ENCODE measurements at regions not wholly inside any gene's neighbourhood (a gene's known extent, or its start where the extent isn't known, plus 50 kb on each side); places are given as distances from the start of the nearest gene placed in this dataset.

GRCh38 chr1:104435255-104435654, 685.6 kb downstream of the AMY1C start:
- no peak overlapping the region for H2AK5ac ChIP-seq (ENCODE audit: low read length)
- H3K9ac ChIP-seq (ENCODE audit: low read length) = no peak overlapping the region
- H3K9me3 ChIP-seq (ENCODE audit: insufficient read depth, low read depth, low read length) = no peaks in the 10 kb centered on the region
- H4K8ac ChIP-seq (ENCODE audit: low read depth, low read length) = no peak overlapping the region
- no peak overlapping the region for H3K4ac ChIP-seq (ENCODE audit: low read depth, low read length)
- no peak overlapping the region for H3K27ac ChIP-seq (ENCODE audit: low read depth, low read length)
- H3K36me3 ChIP-seq (ENCODE audit: control insufficient read depth in 1 of 2, insufficient read depth in 2 of 2, low read length in 2 of 2) = no peaks in the 10 kb centered on the region
- H3K23ac ChIP-seq (ENCODE audit: low read length) = no peak overlapping the region
- no peak overlapping the region for H3K4me3 ChIP-seq (ENCODE audit: low read depth, low read length)
- no peaks in the 10 kb centered on the region for H3K4me1 ChIP-seq (ENCODE audit: control insufficient read depth in 1 of 2, insufficient read depth in 2 of 2, low read length in 2 of 2)
- H3K18ac ChIP-seq (ENCODE audit: low read length) = no peak overlapping the region
- H3K14ac ChIP-seq (ENCODE audit: low read length) = no peak overlapping the region
- no peaks in the 10 kb centered on the region for H3K79me1 ChIP-seq (ENCODE audit: low read length)
- no peaks in the 10 kb centered on the region for H3K27me3 ChIP-seq (ENCODE audit: insufficient read depth, low read length)
- no peak overlapping the region for H2BK12ac ChIP-seq (ENCODE audit: low read length)
- H2AFZ ChIP-seq (ENCODE audit: insufficient read depth, low read length, poor library complexity) = no peak overlapping the region
- WGBS (ENCODE audit: extremely low coverage, insufficient coverage, insufficient read length) = no CpG with 5 or more reads among the region's 4 CpGs
- no peak for DNase-seq
- H4K91ac ChIP-seq (ENCODE audit: low read depth, low read length) = no peak overlapping the region
- H3K79me2 ChIP-seq (ENCODE audit: control insufficient read depth, insufficient read depth, low read length, poor library complexity) = no peaks in the 10 kb centered on the region
- H2BK5ac ChIP-seq (ENCODE audit: low read depth, low read length, poor library complexity) = no peak overlapping the region
- H3K4me2 ChIP-seq (ENCODE audit: low read length) = no peak overlapping the region
- H4K12ac ChIP-seq (ENCODE audit: low read depth, low read length) = no peak overlapping the region
- no peak overlapping the region for H2BK120ac ChIP-seq (ENCODE audit: insufficient read depth, low read length, poor library complexity)

GRCh38 chr1:104440011-104440410, 690.3 kb downstream of the AMY1C start:
- WGBS (ENCODE audit: extremely low coverage, insufficient coverage, insufficient read length) = no CpG with 5 or more reads among the region's 1 CpG
- H3K36me3 ChIP-seq (ENCODE audit: control insufficient read depth in 1 of 2, insufficient read depth in 2 of 2, low read length in 2 of 2) = no peaks in the 10 kb centered on the region

GRCh38 chr1:104456724-104457123, 707.0 kb downstream of the AMY1C start:
- H3K18ac ChIP-seq (ENCODE audit: low read length) = no peak overlapping the region
- H3K4ac ChIP-seq (ENCODE audit: low read depth, low read length) = no peak overlapping the region
- no peaks in the 10 kb centered on the region for H3K36me3 ChIP-seq (ENCODE audit: control insufficient read depth in 1 of 2, insufficient read depth in 2 of 2, low read length in 2 of 2)
- no peak overlapping the region for H3K9ac ChIP-seq (ENCODE audit: low read length)
- H2BK120ac ChIP-seq (ENCODE audit: insufficient read depth, low read length, poor library complexity) = no peak overlapping the region
- H2AK5ac ChIP-seq (ENCODE audit: low read length) = no peak overlapping the region
- no CpG with 5 or more reads among the region's 1 CpG for WGBS (ENCODE audit: extremely low coverage, insufficient coverage, insufficient read length)
- no peaks in the 10 kb centered on the region for H3K79me2 ChIP-seq (ENCODE audit: control insufficient read depth, insufficient read depth, low read length, poor library complexity)
- H4K12ac ChIP-seq (ENCODE audit: low read depth, low read length) = no peak overlapping the region
- no peak overlapping the region for H2BK12ac ChIP-seq (ENCODE audit: low read length)
- DNase-seq = no peak
- no peak overlapping the region for H3K4me3 ChIP-seq (ENCODE audit: low read depth, low read length)
- H3K9me3 ChIP-seq (ENCODE audit: insufficient read depth, low read depth, low read length) = peaks cover 3% of the 10 kb centered on the region
- H3K27me3 ChIP-seq (ENCODE audit: insufficient read depth, low read length) = no peaks in the 10 kb centered on the region
- no peak overlapping the region for H4K91ac ChIP-seq (ENCODE audit: low read depth, low read length)
- H3K4me2 ChIP-seq (ENCODE audit: low read length) = no peak overlapping the region
- no peak overlapping the region for H2BK5ac ChIP-seq (ENCODE audit: low read depth, low read length, poor library complexity)
- H3K14ac ChIP-seq (ENCODE audit: low read length) = no peak overlapping the region
- no peak overlapping the region for H3K23ac ChIP-seq (ENCODE audit: low read length)
- H3K79me1 ChIP-seq (ENCODE audit: low read length) = no peaks in the 10 kb centered on the region
- no peak overlapping the region for H3K27ac ChIP-seq (ENCODE audit: low read depth, low read length)
- no peak overlapping the region for H4K8ac ChIP-seq (ENCODE audit: low read depth, low read length)
- no peaks in the 10 kb centered on the region for H3K4me1 ChIP-seq (ENCODE audit: control insufficient read depth in 1 of 2, insufficient read depth in 2 of 2, low read length in 2 of 2)
- no peak overlapping the region for H2AFZ ChIP-seq (ENCODE audit: insufficient read depth, low read length, poor library complexity)

More at GRCh38 chr1:104440011-104440410, 690.3 kb downstream of the AMY1C start:
- no peak overlapping the region for H4K8ac ChIP-seq (ENCODE audit: low read depth, low read length)
- no peak overlapping the region for H3K23ac ChIP-seq (ENCODE audit: low read length)
- no peak for DNase-seq
- H2AFZ ChIP-seq (ENCODE audit: insufficient read depth, low read length, poor library complexity) = no peak overlapping the region
- no peak overlapping the region for H2BK5ac ChIP-seq (ENCODE audit: low read depth, low read length, poor library complexity)
- no peak overlapping the region for H2BK120ac ChIP-seq (ENCODE audit: insufficient read depth, low read length, poor library complexity)
- no peak overlapping the region for H3K14ac ChIP-seq (ENCODE audit: low read length)
- H3K9me3 ChIP-seq (ENCODE audit: insufficient read depth, low read depth, low read length) = no peaks in the 10 kb centered on the region
- no peaks in the 10 kb centered on the region for H3K79me1 ChIP-seq (ENCODE audit: low read length)
- no peaks in the 10 kb centered on the region for H3K27me3 ChIP-seq (ENCODE audit: insufficient read depth, low read length)
- no peaks in the 10 kb centered on the region for H3K4me1 ChIP-seq (ENCODE audit: control insufficient read depth in 1 of 2, insufficient read depth in 2 of 2, low read length in 2 of 2)
- no peak overlapping the region for H3K4ac ChIP-seq (ENCODE audit: low read depth, low read length)
- no peak overlapping the region for H4K12ac ChIP-seq (ENCODE audit: low read depth, low read length)
- no peak overlapping the region for H2BK12ac ChIP-seq (ENCODE audit: low read length)
- no peaks in the 10 kb centered on the region for H3K79me2 ChIP-seq (ENCODE audit: control insufficient read depth, insufficient read depth, low read length, poor library complexity)
- H3K27ac ChIP-seq (ENCODE audit: low read depth, low read length) = no peak overlapping the region
- H3K4me3 ChIP-seq (ENCODE audit: low read depth, low read length) = no peak overlapping the region
- H4K91ac ChIP-seq (ENCODE audit: low read depth, low read length) = no peak overlapping the region
- no peak overlapping the region for H3K18ac ChIP-seq (ENCODE audit: low read length)
- H3K9ac ChIP-seq (ENCODE audit: low read length) = no peak overlapping the region
- H3K4me2 ChIP-seq (ENCODE audit: low read length) = no peak overlapping the region
- H2AK5ac ChIP-seq (ENCODE audit: low read length) = no peak overlapping the region

- Histone ChIP-seq H2AK5ac (ENCODE audit: low read length) (no peak overlapping the region), H3K14ac (ENCODE audit: low read length) (no peak overlapping the region), H4K91ac (ENCODE audit: low read depth, low read length) (no peak overlapping the region), H3K18ac (ENCODE audit: low read length) (no peak overlapping the region), H4K8ac (ENCODE audit: low read depth, low read length) (no peak overlapping the region), H3K9ac (ENCODE audit: low read length) (no peak overlapping the region), H3K36me3 (ENCODE audit: control insufficient read depth in 1 of 2, insufficient read depth in 2 of 2, low read length in 2 of 2) (no peaks in the 10 kb centered on the region), H3K79me1 (ENCODE audit: low read length) (no peaks in the 10 kb centered on the region), H2AFZ (ENCODE audit: insufficient read depth, low read length, poor library complexity) (no peak overlapping the region), H3K23ac (ENCODE audit: low read length) (no peak overlapping the region), H4K12ac (ENCODE audit: low read depth, low read length) (no peak overlapping the region), H2BK5ac (ENCODE audit: low read depth, low read length, poor library complexity) (no peak overlapping the region), H3K4me2 (ENCODE audit: low read length) (no peak overlapping the region), H3K9me3 (ENCODE audit: insufficient read depth, low read depth, low read length) (peaks cover 2% of the 10 kb centered on the region), H3K27me3 (ENCODE audit: insufficient read depth, low read length) (no peaks in the 10 kb centered on the region), H3K79me2 (ENCODE audit: control insufficient read depth, insufficient read depth, low read length, poor library complexity) (no peaks in the 10 kb centered on the region), H2BK12ac (ENCODE audit: low read length) (no peak overlapping the region), H3K4me3 (ENCODE audit: low read depth, low read length) (no peak overlapping the region), H3K27ac (ENCODE audit: low read depth, low read length) (no peak overlapping the region), H3K4me1 (ENCODE audit: control insufficient read depth in 1 of 2, insufficient read depth in 2 of 2, low read length in 2 of 2) (no peaks in the 10 kb centered on the region), H3K4ac (ENCODE audit: low read depth, low read length) (no peak overlapping the region), H2BK120ac (ENCODE audit: insufficient read depth, low read length, poor library complexity) (no peak overlapping the region)
- WGBS (ENCODE audit: extremely low coverage, insufficient coverage, insufficient read length) = no CpG with 5 or more reads among the region's 2 CpGs
- DNase-seq = no peak
Observed at GRCh38 chr1:104459886-104460285, 710.2 kb downstream of the AMY1C start.

All from trophoblast cell (in vitro differentiated cells and primary cell).